ENCODE measurements at regions not wholly inside any gene's neighbourhood (a gene's known extent, or its start where the extent isn't known, plus 50 kb on each side); places are given as distances from the start of the nearest gene placed in this dataset.

DNA sequence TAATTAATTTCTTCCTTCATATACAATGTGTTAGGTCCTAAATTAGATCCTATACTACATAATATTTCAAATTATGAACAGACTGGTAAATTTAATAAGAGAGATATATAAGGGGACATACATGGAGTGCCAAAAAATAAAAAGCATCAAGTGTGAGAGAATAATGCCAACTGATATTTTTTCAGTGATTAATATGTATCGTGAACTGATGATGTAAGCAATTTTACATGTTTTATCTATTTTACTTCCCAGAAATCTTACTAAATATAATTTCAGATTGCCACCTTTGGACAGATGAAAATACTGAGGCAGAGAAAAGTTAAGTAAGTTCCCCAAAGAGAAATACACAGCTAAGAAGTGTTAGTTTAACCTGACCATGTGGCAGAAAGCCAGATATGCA, 870.8 kb downstream of the SLITRK5 start:
- no peak for TF ChIP-seq CTCF (IDR thresholded peaks at IDR 0.05; ENCODE audit: insufficient read depth, low read length)
- TF ChIP-seq SPI1 (IDR thresholded peaks at IDR 0.05; ENCODE audit: borderline replicate concordance, low read depth), result no peak
- TF ChIP-seq REST (IDR thresholded peaks at IDR 0.05; ENCODE audit: insufficient replicate concordance, low read depth), result no peak
